CD4-positive, alpha-beta T cell treated with Interleukin-21 for 1 hour (primary cell): ENCODE measurements at regions not wholly inside any gene's neighbourhood (a gene's known extent, or its start where the extent isn't known, plus 50 kb on each side); places are given as distances from the start of the nearest gene placed in this dataset.

Source experiments
- DNase-seq: peaks from one replicate; pipeline ENCODE4 v3.0.0-alpha.2; 2020

DNA sequence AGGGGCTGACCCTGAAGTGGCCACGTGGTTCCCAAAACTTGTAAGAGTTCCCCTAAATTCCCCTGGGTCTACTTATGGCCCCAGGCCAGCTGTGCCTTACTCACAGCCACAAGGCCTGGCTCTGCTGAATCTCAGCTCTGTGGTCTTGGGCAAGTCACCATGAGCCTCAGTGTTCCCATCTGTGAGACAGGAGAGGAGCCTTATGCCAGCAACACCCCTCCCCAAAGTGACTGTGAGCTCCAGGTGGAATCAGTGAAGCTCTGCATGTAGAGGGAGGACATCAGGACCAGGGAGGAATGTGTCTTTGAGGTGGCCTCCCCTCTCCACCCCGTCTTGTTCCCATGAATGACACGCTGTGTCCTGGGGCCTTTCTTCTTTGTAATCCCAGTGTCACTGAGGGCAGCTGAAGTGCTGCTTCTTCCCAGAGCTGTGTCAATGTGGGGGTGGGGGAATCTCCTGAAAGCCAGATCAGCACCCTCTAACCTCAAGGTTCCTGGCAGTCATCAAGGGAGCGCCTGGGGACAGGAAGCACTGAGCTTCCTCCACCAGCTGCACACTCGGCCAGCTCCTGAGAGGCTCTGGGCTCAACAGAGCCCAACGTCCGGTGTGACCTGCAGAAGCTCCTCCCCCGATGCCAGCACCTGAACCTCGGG, 258.9 kb downstream of the UACA start:
- peak; percentile 40 for DNase-seq

- DNase-seq = no peak
Measured at GRCh38 chr15:70503798-70504298, 259.5 kb downstream of the UACA start.

- DNase-seq = no peak
Measured at GRCh38 chr15:70503073-70503745, 260.1 kb downstream of the UACA start.

GRCh38 chr15:70502529-70502928, 260.8 kb downstream of the UACA start:
- no peak for DNase-seq

GRCh38 chr15:70501849-70502248, 261.5 kb downstream of the UACA start:
- DNase-seq = no peak

DNA sequence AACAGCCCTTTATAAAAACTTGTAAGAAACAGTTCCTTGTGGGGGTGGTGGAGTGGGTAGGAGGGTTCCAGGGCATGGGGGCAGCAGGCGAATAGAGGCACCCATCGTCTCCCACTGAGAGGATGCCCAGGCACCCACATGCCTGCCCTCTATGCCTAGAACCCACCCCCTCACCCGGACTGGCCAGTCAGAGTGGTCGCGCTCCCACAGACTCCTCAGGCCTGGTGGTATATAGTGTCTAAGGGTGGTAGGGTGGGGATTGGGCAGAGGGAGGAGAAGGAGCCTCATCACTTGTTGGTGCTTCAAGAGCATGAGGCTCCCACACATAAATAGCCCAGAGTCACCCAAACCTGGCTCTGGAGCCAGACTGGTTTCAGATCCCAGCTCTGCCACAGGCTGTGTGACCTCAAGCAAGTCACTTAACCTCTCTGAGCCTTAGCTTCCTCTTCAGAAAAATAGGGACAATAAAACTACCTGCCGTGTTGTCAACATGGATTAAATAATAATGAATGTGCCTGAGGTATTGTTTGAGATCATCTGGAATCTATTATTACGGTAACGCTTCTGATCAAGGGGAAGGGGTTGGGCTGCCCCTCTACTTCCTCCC, 262.1 kb downstream of the UACA start:
- DNase-seq = no peak

GRCh38 chr15:70499791-70500190, 263.6 kb downstream of the UACA start:
- no peak for DNase-seq

GRCh38 chr15:70498096-70498626, 265.2 kb downstream of the UACA start:
- DNase-seq = no peak

GRCh38 chr15:70497661-70498060, 265.7 kb downstream of the UACA start:
- DNase-seq = no peak

DNA sequence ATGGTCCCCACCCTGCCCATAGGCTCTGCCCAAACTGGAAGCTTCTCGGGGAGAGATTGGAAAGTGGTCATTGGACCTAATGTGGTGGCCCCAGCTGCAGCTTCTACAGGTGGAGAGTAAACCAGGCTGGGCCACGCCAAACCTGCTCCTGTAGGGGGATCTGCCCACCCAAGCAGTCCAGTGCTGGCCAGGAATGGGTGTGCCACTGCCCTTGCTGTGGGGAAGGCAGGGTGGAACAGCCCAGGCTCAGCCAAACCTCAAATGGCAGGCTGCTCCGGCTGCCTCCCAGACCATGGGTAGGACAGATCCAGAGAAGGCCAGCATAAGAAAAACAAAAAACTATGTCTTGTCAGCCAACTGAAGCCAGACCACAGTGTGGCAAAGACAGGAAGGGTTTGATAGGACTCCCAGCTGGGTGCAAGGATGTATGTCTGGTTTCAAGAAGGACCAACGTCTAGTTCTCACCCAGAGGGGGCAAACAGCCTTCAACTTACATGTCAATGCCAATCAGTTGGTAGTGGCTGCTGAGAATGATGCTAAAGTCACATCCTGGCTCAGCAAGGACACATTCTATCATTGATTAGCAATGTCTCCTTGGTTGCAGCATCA, 267.3 kb downstream of the UACA start:
- no peak for DNase-seq

DNA sequence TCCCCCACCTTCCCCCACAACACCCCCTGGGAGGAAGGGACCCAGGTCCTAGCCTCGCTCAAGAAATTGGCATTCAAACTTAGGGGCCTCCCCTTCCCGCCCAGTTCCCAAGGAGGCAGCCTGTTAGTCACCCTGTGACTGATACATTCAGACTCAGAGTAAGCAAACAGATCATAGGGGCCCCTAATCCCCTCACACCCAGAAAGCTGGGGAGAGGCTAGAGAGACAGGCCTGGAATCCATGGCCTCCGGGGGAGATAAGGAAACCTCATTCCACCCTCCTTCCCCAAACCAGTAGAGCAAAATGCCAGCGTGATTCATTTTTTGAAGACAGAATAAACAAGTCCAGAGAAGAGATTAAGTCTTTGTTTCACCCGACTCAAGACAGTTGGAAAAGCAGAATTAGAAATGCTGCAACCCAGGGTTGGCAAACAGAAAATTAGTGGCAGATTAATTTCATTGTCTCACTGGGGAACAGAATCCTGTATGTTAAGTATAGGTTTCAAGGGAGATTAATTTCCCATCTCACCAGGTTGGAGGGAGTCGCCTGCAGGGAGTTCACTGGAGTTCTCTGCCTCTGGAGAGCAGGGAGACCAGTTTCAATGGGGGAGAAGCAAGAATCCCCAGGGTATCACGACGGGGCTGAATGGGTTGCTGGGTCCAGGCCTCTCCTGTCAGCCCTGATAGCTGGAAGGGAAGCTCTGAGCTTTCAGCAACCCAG, 268.3 kb downstream of the UACA start:
- no peak for DNase-seq

DNA sequence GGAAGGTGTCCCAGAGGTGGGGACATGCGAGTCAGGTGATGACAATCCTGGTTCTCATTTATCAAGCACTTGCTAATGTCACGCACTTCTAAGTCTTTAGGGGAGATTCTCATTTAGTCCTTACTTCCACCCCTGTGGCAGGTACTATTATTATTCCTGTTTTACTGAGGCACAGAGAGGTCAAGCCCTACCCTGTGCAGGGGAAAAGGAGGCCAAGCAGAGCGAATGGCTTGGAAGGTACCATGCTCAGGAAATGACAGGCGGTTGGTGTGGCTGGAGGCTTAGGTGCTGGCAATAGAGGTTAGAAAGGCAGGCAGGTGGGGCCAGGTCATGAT, 268.9 kb downstream of the UACA start:
- no peak for DNase-seq

- no peak for DNase-seq
Measured at GRCh38 chr15:70493787-70494516, 269.4 kb downstream of the UACA start.

GRCh38 chr15:70493376-70493775, 270.0 kb downstream of the UACA start:
- no peak for DNase-seq

DNA sequence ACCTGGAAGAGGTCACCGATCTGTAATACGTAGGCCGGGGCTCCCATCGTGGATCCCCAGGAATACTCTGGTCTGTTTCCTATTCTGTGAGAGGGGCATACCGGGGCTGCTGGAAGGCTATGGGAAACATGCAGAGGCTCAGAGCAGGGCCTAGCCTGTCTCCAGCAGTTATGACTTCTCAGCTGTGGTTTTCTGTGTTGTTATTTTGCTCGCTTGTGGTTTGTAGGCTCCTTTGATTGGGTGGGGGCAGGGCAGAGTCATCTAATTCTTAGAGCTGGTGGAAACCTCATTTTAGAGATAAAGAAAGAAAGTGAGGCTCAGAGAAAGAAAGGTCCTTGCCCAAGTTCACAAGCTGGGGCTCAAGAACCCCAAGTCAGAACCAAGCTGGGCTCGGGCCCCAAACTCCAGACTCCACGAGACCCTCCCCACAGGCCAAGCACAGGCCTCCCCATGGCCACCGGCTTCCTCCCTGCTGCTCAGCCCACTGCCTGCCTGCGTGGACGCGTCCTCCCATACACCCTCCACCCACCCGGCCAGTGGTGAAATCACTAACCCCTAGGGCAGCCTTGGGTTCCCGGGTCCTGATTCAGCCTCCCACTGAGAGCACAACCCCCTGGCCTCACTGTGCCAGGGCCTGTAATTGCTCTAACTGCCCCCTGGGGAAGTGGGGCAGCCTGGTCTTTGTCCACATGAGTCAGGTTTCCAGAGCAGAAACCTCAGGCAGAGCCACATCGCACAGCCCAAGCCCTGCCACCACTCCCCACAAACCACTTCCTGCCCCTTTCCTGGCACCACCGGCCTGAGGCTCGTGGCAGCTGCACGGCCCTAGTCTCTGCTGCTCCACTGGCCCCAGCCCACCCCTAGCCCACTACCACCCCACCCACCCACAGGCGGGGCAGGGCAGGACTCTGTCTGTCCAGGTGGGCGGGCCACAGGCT, 270.8 kb downstream of the UACA start:
- DNase-seq = peak; percentile 87

DNA sequence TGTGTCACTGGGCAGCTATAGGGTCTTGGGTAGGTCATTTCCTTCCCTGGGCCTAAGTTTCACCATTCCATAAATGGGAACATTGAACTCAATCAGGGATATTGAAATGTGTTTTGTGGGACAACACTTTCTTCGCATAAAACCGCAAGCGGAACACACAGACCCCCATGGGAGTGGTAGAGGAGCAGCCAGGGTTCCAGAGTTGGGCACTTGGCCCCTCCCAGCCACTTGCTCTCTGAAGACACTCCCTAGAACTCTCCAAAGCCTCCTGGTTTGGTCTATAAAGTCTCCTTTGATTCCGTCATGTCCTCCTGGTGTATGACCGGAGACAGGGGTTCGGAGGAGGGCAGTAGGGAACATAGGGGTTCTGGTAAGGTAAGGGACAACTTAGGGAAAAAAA, 271.7 kb downstream of the UACA start:
- no peak for DNase-seq

DNA sequence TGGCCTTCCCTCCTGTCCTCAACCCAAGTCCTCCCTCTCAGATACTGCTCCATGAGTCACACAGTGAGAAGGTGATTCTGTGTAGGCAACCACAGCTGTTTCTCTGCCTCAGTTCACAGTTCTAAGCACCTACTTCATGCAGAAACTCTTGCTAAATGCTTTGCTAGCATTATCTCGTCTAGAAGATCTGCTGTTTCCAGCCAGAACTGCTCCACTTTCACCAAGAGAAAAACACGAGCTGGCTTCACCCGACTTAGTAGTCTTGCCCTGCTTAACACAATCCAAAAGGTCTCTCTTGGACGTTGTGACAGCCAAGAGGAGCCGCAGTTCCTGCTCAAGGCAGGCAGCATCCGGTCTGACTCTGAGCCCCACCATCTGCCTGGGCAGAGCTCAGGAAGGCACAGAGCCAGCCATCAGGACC, 272.1 kb downstream of the UACA start:
- DNase-seq = no peak

GRCh38 chr15:70490838-70491155, 272.6 kb downstream of the UACA start:
- DNase-seq = no peak

- DNase-seq = no peak
Measured at GRCh38 chr15:70490148-70490837, 273.1 kb downstream of the UACA start.
